ENCODE measurements at regions not wholly inside any gene's neighbourhood (a gene's known extent, or its start where the extent isn't known, plus 50 kb on each side); places are given as distances from the start of the nearest gene placed in this dataset.
"Not testable (repeated sequence)": the region's sequence is repeated elsewhere in the genome, so short reads cannot be mapped to it uniquely, and the experiment has no call there.

DNA sequence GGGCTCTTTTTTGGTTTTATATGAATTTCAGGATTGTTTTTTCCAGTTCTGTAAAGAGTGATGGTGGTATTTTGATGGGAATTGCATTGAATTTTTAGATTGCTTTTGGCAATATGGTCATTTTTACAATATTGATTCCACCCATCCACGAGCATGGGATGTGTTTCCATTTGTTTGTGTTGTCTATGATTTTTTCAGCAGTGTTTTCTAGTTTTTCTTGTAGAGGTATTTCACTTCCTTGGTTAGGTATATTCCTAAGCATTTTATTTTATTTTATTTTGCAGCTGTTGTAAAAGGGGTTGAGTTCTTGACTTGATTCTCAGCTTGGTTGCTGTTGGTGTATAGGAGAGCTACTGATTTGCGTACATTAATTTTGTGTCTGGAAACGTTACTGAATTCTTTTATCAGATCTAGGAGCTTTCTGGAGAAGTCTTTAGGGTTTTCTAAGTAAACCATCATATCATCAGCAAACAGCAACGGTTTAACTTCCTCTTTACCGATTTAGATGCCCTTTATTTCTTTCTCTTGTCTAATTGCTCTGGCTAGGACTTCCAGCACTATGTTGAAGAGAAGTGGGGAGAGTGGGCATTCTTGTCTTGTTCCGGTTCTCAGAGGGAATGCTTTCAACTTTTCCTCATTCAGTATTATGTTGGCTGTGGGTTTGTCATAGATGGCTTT, 69.4 kb upstream of the GNG12 start:
- not testable (repeated sequence) for DNase-seq

- no peak for DNase-seq
Observed at GRCh38 chr1:67898033-67898726, 64.9 kb upstream of the GNG12 start.

DNA sequence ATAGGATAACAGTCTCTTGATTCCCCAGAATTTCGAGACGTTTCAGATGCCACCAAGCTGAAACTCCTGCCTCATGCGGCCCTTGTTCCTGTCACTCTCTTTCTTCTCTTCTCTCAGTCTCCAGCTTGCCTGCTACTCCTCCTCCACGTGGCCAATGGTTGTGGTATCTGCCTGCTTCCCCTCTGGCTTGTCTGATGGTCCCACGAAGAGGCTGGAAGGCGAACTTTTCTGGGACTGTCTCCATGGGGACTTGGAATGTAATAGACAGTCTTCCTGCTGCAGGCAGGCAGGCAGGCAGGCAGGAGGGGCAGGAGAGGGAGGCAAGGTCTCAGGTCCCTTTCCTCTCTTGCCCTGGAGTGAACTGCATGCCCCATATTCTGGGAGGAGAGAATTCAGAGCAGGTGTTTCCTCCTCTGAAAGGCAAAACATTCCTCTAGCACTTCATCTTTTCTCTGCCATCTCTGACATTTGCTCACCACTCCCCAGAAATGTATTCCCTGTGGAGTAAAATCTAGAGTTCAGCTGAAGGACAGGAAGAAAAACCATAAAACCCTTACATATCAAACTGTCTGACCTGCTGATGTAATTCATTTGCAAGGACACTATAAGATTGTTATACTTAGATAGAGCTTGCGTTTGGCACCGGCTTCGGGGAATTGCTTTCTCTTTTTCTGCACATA, 64.1 kb upstream of the GNG12 start:
- peak; percentile 87 for DNase-seq

GRCh38 chr1:67896826-67897225, 63.6 kb upstream of the GNG12 start:
- no peak for DNase-seq

GRCh38 chr1:67894981-67895735, 61.9 kb upstream of the GNG12 start:
- no peak for DNase-seq

DNA sequence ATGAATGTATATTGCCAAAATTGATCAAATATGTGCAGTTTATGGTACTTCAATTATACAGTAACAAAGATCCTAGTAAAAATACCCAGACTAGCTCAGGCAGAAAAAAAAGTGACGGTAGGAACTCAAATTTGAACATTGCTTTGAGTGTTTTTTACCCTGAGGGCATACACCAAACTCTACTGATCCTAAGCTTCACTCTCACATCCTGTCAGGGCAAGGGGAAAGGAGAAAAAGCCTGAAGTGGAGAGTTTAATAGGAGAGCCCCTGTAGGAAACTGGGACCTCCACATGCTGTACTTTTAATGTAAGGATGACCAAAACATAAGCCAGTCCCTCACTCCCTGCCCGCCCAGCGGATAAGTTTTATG, 59.8 kb upstream of the GNG12 start:
- no peak for DNase-seq

GRCh38 chr1:67892476-67893125, 59.3 kb upstream of the GNG12 start:
- peak; percentile 49 for DNase-seq

DNA sequence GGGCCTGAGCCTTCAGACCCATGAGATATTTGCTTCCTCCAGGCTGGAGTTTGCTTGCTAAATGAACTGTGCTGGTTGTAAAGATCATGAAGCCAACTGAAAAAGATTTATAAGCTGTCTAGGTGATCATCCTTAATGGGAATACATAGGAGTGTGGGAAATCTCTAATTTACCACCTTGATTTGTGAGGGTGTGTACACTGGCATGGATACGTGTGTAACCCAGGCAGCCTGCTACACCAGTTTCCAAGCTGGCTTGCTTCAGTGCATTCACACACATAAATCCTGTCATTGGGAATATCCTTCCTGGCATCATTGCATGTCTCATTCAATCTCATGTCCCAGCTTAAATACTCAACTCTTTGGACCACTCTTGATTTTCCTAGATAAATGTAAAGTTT, 57.6 kb upstream of the GNG12 start:
- DNase-seq = no peak

DNA sequence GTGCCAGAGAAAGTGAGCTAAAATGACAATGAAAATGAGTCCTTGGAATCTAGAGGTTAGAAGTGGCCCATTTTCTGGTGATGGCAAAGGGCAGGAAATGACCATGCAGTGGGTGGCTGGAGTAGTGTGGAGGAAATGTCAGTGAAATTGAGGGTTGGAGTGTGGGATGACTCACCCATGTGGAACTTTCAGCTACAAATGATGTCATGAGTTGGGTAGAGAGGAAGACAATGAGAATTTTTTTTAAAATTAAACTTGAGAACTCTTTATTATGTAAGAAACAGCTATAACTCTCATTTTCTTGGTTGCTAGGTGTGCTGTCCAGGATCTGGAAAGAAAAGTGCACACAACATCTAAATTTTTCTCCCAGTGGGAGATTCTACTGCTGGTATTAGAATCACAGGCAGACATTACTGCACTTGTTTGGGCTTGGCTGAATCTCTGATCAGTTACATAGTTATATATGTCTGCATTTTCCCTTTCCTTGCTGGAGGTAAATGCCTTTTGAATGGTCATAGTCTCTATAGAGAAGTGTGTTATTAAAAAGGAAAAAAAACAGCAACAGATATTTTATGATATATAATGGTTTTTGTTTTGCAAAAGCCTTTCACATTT, 56.8 kb upstream of the GNG12 start:
- peak; percentile 88 for DNase-seq

GRCh38 chr1:67889466-67889865, 56.2 kb upstream of the GNG12 start:
- DNase-seq = no peak

DNA sequence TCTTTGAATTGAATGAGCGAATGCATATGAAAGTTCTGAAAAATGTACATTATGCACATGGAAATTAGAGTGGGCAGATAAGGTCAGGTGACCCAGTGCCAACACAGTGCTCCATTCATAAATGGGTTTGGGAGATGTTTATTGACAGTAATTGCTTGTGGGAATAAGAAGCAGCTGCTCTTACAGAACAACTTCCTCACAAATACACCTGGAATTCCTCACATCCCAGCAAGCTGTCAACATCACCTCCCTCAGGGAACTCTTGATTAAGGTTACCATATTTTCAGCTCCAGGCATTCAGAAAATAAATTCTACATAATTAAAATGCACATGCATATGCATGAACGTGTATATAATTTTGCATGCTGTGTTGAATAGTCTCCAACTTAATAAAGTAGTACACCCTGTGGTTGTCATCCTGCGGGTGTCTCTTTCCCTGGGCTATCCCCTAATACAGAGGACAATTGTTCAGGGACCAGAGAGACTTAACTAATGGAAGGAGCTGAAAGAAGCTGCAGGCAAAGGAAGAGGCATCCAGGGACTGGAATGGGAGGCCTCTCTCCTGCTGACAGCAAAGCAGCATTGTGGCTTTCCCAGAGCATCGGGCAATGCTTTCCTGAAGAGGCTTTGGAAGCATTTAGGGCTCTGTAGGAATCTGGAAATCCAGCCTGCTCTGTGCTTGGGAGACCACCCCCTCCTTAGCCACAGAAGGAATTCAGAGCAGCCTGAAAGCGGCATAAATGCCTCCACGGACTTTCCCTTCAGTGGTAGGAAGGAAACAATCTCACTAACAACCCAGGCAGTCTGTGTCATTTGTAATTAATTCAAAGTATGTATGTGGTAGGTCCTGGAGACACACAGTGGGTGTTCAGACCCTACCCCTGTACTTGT, 55.2 kb upstream of the GNG12 start:
- DNase-seq = peak; percentile 91

- no peak for DNase-seq
Observed at GRCh38 chr1:67887146-67887545, 53.9 kb upstream of the GNG12 start.

- DNase-seq = no peak
Observed at GRCh38 chr1:67886076-67886475, 52.8 kb upstream of the GNG12 start.

- DNase-seq = peak; percentile 82
Observed at GRCh38 chr1:67883069-67883468, 49.8 kb upstream of the GNG12 start.

Measured in fibroblast of skin of abdomen (primary cell).